MM.1S (cell line): ENCODE measurements at regions not wholly inside any gene's neighbourhood (a gene's known extent, or its start where the extent isn't known, plus 50 kb on each side); places are given as distances from the start of the nearest gene placed in this dataset.

Experiments used
- DNase-seq: peaks from one replicate; pipeline ENCODE4 v3.0.0-alpha.2; 2015
- H2AFZ ChIP-seq: fragments of 300-600 bp; sonication (generic); 2 replicates; pipeline ENCODE4 v1.6.0; 2016; ENCODE audit warnings: antibody characterized with exemption, low read length
- H3F3A ChIP-seq: fragments of 300-600 bp; sonication (generic); 2 replicates; pipeline ENCODE4 v1.6.1; 2016; ENCODE audit warnings: mild to moderate bottlenecking, antibody characterized with exemption, low read length, moderate library complexity, mixed read lengths; ENCODE audit not compliant: insufficient read depth
- H3K27ac ChIP-seq: fragments of 300-600 bp; sonication (generic); 2 replicates; pipeline ENCODE4 v1.5.1; 2016; ENCODE audit warnings: mild to moderate bottlenecking, low read length
- H3K27me3 ChIP-seq: fragments of 300-600 bp; sonication (generic); replicated peaks from 2 replicates; pipeline ENCODE4 v1.6.0; 2016; ENCODE audit warnings: low read length; ENCODE audit not compliant: insufficient read depth
- H3K36me3 ChIP-seq: fragments of 300-600 bp; sonication (generic); replicated peaks from 2 replicates; pipeline ENCODE4 v1.6.1; 2016; ENCODE audit warnings: mild to moderate bottlenecking, low read length, mixed read lengths; ENCODE audit not compliant: insufficient read depth
- H3K4me1 ChIP-seq: fragments of 300-600 bp; sonication (generic); 2 replicates; pipeline ENCODE4 v1.6.1; 2016; ENCODE audit warnings: low read length, mixed read lengths
- H3K4me2 ChIP-seq: fragments of 300-600 bp; sonication (generic); 2 replicates; pipeline ENCODE4 v1.6.0; 2016; ENCODE audit warnings: low read depth, low read length
- H3K4me3 ChIP-seq: fragments of 300-600 bp; sonication (generic); 2 replicates; pipeline ENCODE4 v1.5.1; 2016; ENCODE audit warnings: low read length, mixed read lengths
- H3K79me2 ChIP-seq: fragments of 300-600 bp; sonication (generic); 2 replicates; pipeline ENCODE4 v1.6.1; 2016; ENCODE audit warnings: mixed run types, low read length, mixed read lengths
- H3K9ac ChIP-seq: fragments of 300-600 bp; sonication (generic); 2 replicates; pipeline ENCODE4 v1.6.1; 2016; ENCODE audit warnings: low read length, mixed read lengths
- H3K9me2 ChIP-seq: fragments of 300-600 bp; sonication (generic); replicated peaks from 2 replicates; pipeline ENCODE4 v1.6.1; 2016; ENCODE audit warnings: mild to moderate bottlenecking, low read length, mixed read lengths; ENCODE audit not compliant: insufficient read depth
- H3K9me3 ChIP-seq: fragments of 300-600 bp; sonication (generic); replicated peaks from 2 replicates; pipeline ENCODE4 v1.6.1; 2016; ENCODE audit warnings: mild to moderate bottlenecking, low read length, mixed read lengths; ENCODE audit not compliant: insufficient read depth
- H4K20me1 ChIP-seq: fragments of 300-600 bp; sonication (generic); 2 replicates; pipeline ENCODE4 v1.6.1; 2016; ENCODE audit warnings: mild to moderate bottlenecking, low read length, moderate library complexity, mixed read lengths; ENCODE audit not compliant: insufficient read depth
- CTCF ChIP-seq: fragments of 300-600 bp; sonication (generic); IDR thresholded peaks from 2 replicates; pipeline ENCODE4 v1.5.1; 2016; ENCODE audit warnings: antibody characterized with exemption, low read length, mixed read lengths
- EZH2 ChIP-seq: fragments of 300-600 bp; sonication (generic); optimal IDR thresholded peaks from 2 replicates; pipeline ENCODE3; 2017; ENCODE audit warnings: low read depth, mild to moderate bottlenecking, antibody characterized with exemption, low read length, mixed read lengths
- EZH2phosphoT487 ChIP-seq: fragments of 300-600 bp; sonication (generic); IDR thresholded peaks from 2 replicates; pipeline ENCODE4 v1.6.1; 2018; ENCODE audit warnings: antibody characterized with exemption, low read length

GRCh38 chr12:128123096-128123495, 143.9 kb upstream of the TMEM132C start:
- H3K79me2 ChIP-seq = no peaks in the 10 kb centered on the region
- TF ChIP-seq EZH2phosphoT487 = no peak
- TF ChIP-seq CTCF = no peak
- no peak for TF ChIP-seq EZH2
- no peaks in the 10 kb centered on the region for H3F3A ChIP-seq

DNA sequence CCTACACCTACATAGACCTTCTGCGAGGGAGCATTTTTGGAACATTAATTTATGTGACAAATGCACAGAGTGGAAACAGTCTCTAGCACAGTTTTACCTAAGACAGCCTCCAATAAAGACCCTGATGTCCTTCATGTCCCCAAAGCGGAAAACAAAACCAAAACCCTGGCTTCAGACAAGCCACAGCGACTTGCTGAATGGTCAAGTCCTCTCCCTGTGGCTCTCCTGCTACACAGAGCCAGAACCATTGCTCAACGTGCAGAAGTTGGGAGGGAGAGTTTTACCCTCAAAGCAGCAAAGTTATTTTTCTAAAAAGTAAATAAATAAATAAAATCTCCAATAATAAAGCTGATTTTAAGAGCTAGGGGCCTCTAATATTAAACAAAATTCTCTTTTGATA, 135.0 kb upstream of the TMEM132C start:
- TF ChIP-seq CTCF (no peak), EZH2phosphoT487 (no peak), EZH2 (no peak)
- no peaks in the 10 kb centered on the region for H3K36me3 ChIP-seq
- H3F3A ChIP-seq = no peaks in the 10 kb centered on the region
- H4K20me1 ChIP-seq = no peaks in the 10 kb centered on the region
- no peak overlapping the region for H2AFZ ChIP-seq
- H3K4me1 ChIP-seq = no peaks in the 10 kb centered on the region
- no peak overlapping the region for H3K27ac ChIP-seq
- H3K4me3 ChIP-seq = no peak overlapping the region
- no peak for DNase-seq
- H3K9ac ChIP-seq = no peak overlapping the region
- no peaks in the 10 kb centered on the region for H3K27me3 ChIP-seq
- no peaks in the 10 kb centered on the region for H3K9me3 ChIP-seq
- H3K4me2 ChIP-seq = no peak overlapping the region
- H3K9me2 ChIP-seq = no peaks in the 10 kb centered on the region
- H3K79me2 ChIP-seq = no peaks in the 10 kb centered on the region

More at GRCh38 chr12:128123096-128123495, 143.9 kb upstream of the TMEM132C start:
- H3K9me3 ChIP-seq = no peaks in the 10 kb centered on the region
- H4K20me1 ChIP-seq = no peaks in the 10 kb centered on the region
- no peaks in the 10 kb centered on the region for H3K27me3 ChIP-seq
- H3K27ac ChIP-seq = no peak overlapping the region
- no peak overlapping the region for H2AFZ ChIP-seq
- no peaks in the 10 kb centered on the region for H3K4me1 ChIP-seq
- no peaks in the 10 kb centered on the region for H3K36me3 ChIP-seq
- H3K4me3 ChIP-seq = no peak overlapping the region
- H3K9ac ChIP-seq = no peak overlapping the region
- H3K9me2 ChIP-seq = no peaks in the 10 kb centered on the region
- no peak overlapping the region for H3K4me2 ChIP-seq
- no peak for DNase-seq

GRCh38 chr12:128133321-128134073, 133.5 kb upstream of the TMEM132C start:
- Histone ChIP-seq H3K27me3 (no peaks in the 10 kb centered on the region), H3K4me1 (no peaks in the 10 kb centered on the region), H4K20me1 (no peaks in the 10 kb centered on the region), H3F3A (no peaks in the 10 kb centered on the region), H2AFZ (no peak overlapping the region), H3K9me3 (no peaks in the 10 kb centered on the region), H3K4me3 (no peak overlapping the region), H3K79me2 (no peaks in the 10 kb centered on the region), H3K36me3 (no peaks in the 10 kb centered on the region), H3K27ac (no peak overlapping the region), H3K4me2 (no peak overlapping the region), H3K9me2 (no peaks in the 10 kb centered on the region), H3K9ac (no peak overlapping the region)
- DNase-seq = no peak
- no peak for TF ChIP-seq EZH2phosphoT487
- TF ChIP-seq CTCF = no peak
- TF ChIP-seq EZH2 = no peak
